Prostate gland (tissue), 2 donors: ENCODE measurements at regions not wholly inside any gene's neighbourhood (a gene's known extent, or its start where the extent isn't known, plus 50 kb on each side); places are given as distances from the start of the nearest gene placed in this dataset.

Experiments
- POLR2A ChIP-seq: fragments of 450-650 bp; IDR thresholded peaks from one replicate; pipeline ENCODE4 v1.6.1; 2016; ENCODE audit warnings: antibody characterized with exemption, mild to moderate bottlenecking
- TF ChIP-seq, protein P1 (sequence below), 4 experiments: fragments of 200-600 bp in 2 of 4; fragments of 450-650 bp in 2 of 4; sonication (generic) in 2 of 4; IDR thresholded peaks; 1 replicate in 3 of 4; 2 replicates in 1 of 4; pipeline ENCODE4 v1.5.1; 2016 to 2019; ENCODE audit warnings: antibody characterized with exemption in 4 of 4, mild to moderate bottlenecking in 2 of 4, moderate library complexity in 2 of 4

- TF ChIP-seq, protein P1, sequence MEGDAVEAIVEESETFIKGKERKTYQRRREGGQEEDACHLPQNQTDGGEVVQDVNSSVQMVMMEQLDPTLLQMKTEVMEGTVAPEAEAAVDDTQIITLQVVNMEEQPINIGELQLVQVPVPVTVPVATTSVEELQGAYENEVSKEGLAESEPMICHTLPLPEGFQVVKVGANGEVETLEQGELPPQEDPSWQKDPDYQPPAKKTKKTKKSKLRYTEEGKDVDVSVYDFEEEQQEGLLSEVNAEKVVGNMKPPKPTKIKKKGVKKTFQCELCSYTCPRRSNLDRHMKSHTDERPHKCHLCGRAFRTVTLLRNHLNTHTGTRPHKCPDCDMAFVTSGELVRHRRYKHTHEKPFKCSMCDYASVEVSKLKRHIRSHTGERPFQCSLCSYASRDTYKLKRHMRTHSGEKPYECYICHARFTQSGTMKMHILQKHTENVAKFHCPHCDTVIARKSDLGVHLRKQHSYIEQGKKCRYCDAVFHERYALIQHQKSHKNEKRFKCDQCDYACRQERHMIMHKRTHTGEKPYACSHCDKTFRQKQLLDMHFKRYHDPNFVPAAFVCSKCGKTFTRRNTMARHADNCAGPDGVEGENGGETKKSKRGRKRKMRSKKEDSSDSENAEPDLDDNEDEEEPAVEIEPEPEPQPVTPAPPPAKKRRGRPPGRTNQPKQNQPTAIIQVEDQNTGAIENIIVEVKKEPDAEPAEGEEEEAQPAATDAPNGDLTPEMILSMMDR (IDR thresholded peaks at IDR 0.05), result no peak
- no peak for TF ChIP-seq POLR2A
Observed at GRCh38 chr2:194661431-194661830, 995.6 kb upstream of the SLC39A10 start.
